ENCODE measurements at regions not wholly inside any gene's neighbourhood (a gene's known extent, or its start where the extent isn't known, plus 50 kb on each side); places are given as distances from the start of the nearest gene placed in this dataset.
A peak's percentile ranks its signal among the peaks of the same experiment; 100 is the strongest.

DNA sequence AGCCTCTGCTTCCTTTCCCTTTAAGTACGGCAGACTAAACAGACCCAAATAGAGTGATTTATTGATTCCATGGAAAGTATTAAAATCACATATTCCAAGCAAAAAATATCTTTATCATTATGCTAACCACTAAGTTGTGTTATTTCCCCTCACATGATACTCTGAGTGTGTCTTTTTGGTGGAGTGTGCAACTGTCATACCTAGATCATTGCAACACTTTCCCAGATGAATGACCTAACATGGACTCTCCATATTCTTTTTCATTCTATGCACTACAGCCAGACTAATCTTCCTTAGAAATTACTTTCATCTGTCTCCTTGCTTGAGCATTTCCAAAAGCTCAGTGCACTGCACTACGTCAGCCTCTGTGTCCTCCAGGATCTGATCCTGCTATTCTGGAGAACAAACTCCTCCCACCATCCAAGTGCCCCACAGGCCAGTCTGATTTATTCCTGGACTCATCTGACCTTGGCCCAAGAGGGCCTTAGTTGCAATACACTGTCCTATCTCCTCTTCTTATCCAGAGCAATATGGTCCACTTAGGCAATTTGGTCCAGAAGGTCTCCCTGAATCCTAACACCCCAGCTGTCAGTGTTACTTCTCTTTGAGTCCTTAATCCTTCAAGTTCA, 263.3 kb upstream of the KLF6 start:
- CTCF ChIA-PET: no interaction called here
- peaks cover 2% of the 10 kb centered on the region for H3K4me1 Mint-ChIP-seq (ENCODE audit: low read depth)
- no peak for DNase-seq
- H3K36me3 Mint-ChIP-seq (ENCODE audit: low read depth): no peaks in the 10 kb centered on the region
- no peaks in the 10 kb centered on the region for H3K27me3 Mint-ChIP-seq (ENCODE audit: low read depth)
- no peak overlapping the region for H3K27ac Mint-ChIP-seq
- H3K4me3 Mint-ChIP-seq: no peak overlapping the region
- no peaks in the 10 kb centered on the region for H3K9me3 Mint-ChIP-seq
- intact Hi-C loops (cut with micrococcal nuclease): no loop called here

DNA sequence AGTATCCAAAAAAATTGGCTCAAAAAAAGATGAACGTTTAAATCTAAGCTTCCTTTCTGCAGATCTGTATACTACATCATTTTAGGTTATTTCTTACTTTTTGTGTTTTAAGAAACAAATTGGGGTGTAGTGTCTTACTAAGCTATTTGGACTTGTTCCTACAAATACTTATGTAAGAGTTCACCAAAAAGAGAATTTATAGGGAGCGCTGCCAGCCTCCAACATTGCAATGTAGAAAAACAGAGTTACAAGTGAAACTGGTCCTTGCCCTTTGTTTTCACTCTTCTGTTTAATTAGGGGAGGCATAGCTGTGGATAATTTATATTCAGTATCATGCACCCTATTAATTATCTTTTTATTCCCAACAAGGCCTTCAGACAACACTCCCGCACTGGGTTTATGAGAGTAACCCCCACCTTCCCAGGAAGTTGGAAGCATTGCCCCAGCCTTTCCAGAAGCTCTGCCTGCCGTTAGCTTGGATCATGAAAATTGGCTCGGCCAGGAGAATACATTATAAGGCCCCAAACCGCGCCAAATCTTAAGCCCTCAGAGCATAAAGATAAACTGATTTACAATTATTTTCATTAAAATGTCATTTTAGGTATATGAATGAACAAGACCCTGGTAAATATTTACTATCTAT, 261.8 kb upstream of the KLF6 start:
- no peak for DNase-seq
- Mint-ChIP-seq H3K4me1 (ENCODE audit: low read depth) (peaks cover 2% of the 10 kb centered on the region), H3K27me3 (ENCODE audit: low read depth) (no peaks in the 10 kb centered on the region), H3K9me3 (peaks cover 6% of the 10 kb centered on the region), H3K36me3 (ENCODE audit: low read depth) (peaks cover 5% of the 10 kb centered on the region), H3K4me3 (no peak overlapping the region), H3K27ac (no peak overlapping the region)
- CTCF ChIA-PET: interaction anchor here (0.7 kb wide), 1 partner anchor 239 kb away, joined by 3 read pairs; no protein-coding TSS in a partner anchor
- intact Hi-C loops (cut with micrococcal nuclease): no loop called here

DNA sequence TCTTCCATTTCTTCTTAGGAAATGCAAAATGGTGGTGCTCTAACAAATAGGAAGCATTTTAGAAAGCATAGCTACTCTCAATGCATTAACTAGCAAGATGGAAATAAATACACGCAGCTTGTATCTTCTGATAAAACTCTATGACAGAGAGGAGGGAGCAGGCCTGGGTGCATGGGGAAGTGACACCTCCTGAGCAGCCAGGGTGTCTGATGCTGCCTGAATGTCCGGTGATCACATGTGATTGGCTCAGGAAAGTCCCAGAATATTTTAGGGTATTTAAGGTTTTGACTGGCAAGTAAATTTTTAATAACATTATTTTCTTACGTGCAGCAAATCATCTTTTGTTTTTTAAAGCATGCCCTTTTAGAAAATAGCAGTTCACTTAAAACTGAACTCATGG, 261.0 kb upstream of the KLF6 start:
- CTCF ChIA-PET: interaction anchor here (0.7 kb wide), 1 partner anchor 37 kb away, joined by 4 read pairs; no protein-coding TSS in a partner anchor
- Mint-ChIP-seq H3K4me1 (ENCODE audit: low read depth) (no peaks in the 10 kb centered on the region), H3K27me3 (ENCODE audit: low read depth) (no peaks in the 10 kb centered on the region), H3K36me3 (ENCODE audit: low read depth) (peaks cover 6% of the 10 kb centered on the region), H3K4me3 (no peak overlapping the region), H3K9me3 (peaks cover 12% of the 10 kb centered on the region), H3K27ac (no peak overlapping the region)
- no peak for DNase-seq
- intact Hi-C loops (cut with micrococcal nuclease): no loop called here

DNA sequence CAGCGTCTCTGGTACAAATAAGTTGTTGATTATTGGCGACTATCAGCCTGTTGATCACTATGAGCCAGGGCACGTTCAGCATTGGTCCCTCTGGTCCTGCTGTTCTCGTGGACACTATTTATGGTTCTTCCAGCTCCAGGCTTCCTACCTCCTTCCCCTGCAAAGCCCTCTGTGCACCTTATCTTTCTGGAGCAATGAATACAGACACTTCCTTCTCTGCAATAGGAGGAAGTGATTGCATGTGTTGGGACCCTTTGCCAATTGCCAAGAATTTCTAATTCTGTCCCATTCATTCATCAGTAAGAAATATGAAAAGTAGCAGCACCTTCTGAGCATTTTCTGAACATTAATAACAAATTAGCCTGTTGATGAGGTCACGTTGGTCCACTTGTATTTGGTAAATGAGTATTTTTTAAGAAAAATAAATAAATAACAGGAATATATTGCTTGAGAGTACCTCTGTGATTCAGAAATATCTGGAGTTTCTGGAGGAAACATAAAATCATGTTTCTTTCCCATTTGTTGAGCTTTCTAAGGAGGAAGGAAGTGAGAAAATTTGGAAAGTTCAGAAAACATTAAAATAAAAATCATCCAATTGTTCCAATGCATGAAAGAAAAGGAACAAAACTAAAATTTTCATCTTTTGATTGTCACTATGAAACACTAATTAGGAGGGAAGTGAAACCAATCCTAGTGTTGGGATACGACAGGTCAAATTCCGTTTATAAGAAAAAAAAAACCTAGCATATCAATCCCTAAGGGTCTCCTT, 259.1 kb upstream of the KLF6 start:
- H3K27ac Mint-ChIP-seq: no peak overlapping the region
- H3K36me3 Mint-ChIP-seq (ENCODE audit: low read depth): peaks cover 6% of the 10 kb centered on the region
- H3K4me3 Mint-ChIP-seq: no peak overlapping the region
- peaks cover 16% of the 10 kb centered on the region for H3K9me3 Mint-ChIP-seq
- DNase-seq: no peak
- H3K27me3 Mint-ChIP-seq (ENCODE audit: low read depth): no peaks in the 10 kb centered on the region
- intact Hi-C loops (cut with micrococcal nuclease): no loop called here
- CTCF ChIA-PET: interaction anchor here (1.1 kb wide), 1 partner anchor 76 kb away, joined by 3 read pairs; no protein-coding TSS in a partner anchor
- no peaks in the 10 kb centered on the region for H3K4me1 Mint-ChIP-seq (ENCODE audit: low read depth)

GRCh38 chr10:4041635-4042034, 256.6 kb upstream of the KLF6 start:
- Mint-ChIP-seq H3K36me3 (ENCODE audit: low read depth) (peaks cover 6% of the 10 kb centered on the region), H3K4me1 (ENCODE audit: low read depth) (no peaks in the 10 kb centered on the region), H3K4me3 (no peak overlapping the region), H3K27me3 (ENCODE audit: low read depth) (no peaks in the 10 kb centered on the region), H3K9me3 (peaks cover 16% of the 10 kb centered on the region), H3K27ac (no peak overlapping the region)
- no peak for DNase-seq
- CTCF ChIA-PET: interaction anchor here (0.8 kb wide), 1 partner anchor 179 kb away, joined by 3 read pairs; no protein-coding TSS in a partner anchor
- intact Hi-C loops (cut with micrococcal nuclease): no loop called here

DNA sequence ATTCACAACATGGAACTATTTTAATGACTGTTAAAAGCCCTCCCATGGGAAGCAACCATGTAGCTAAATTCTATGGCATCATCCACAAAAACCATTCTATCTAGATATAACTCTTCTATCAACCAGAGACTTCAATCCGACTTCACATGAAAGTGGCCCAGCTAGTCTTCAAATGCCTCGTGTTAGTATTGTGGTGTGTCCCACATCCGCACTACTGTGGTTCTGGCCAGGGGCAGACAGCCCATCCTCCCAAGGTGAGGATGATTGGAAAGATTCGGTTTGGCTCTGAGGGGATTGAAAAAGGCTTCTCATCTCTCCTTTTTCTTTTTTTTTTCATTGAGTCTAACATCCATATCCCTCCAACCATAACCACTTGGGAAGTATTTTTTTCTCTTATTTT, 253.0 kb upstream of the KLF6 start:
- peaks cover 6% of the 10 kb centered on the region for H3K36me3 Mint-ChIP-seq (ENCODE audit: low read depth)
- H3K4me1 Mint-ChIP-seq (ENCODE audit: low read depth): peaks cover 26% of the 10 kb centered on the region
- CTCF ChIA-PET: no interaction called here
- H3K4me3 Mint-ChIP-seq: no peak overlapping the region
- peaks cover 16% of the 10 kb centered on the region for H3K9me3 Mint-ChIP-seq
- intact Hi-C loops (cut with micrococcal nuclease): loop anchor here (10.0 kb wide), 1 partner anchor 617 kb away; no protein-coding TSS in a partner anchor
- no peak overlapping the region for H3K27ac Mint-ChIP-seq
- no peaks in the 10 kb centered on the region for H3K27me3 Mint-ChIP-seq (ENCODE audit: low read depth)
- no peak for DNase-seq

DNA sequence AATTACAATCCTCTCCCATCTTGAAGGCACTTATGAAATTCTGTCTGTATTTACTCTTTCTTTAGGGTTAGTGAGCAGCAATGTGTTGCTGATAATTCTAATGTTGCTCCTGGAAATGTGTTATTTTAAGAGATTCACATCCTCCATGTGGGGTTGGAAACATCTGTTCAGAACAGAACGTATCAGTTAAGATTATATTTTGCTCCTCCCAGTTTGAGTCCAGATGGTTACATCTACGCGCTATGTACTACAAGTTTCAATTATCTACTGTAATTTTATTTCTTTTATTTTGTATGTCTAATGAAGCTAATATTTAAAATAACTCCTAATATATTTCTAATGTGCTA, 250.6 kb upstream of the KLF6 start:
- Mint-ChIP-seq H3K9me3 (peaks cover 1% of the 10 kb centered on the region), H3K36me3 (ENCODE audit: low read depth) (no peaks in the 10 kb centered on the region), H3K4me3 (no peak overlapping the region), H3K27ac (no peak overlapping the region), H3K4me1 (ENCODE audit: low read depth) (peaks cover 30% of the 10 kb centered on the region), H3K27me3 (ENCODE audit: low read depth) (no peaks in the 10 kb centered on the region)
- no peak for DNase-seq
- CTCF ChIA-PET: no interaction called here
- intact Hi-C loops (cut with micrococcal nuclease): loop anchor here (10.0 kb wide), 1 partner anchor 619 kb away; no protein-coding TSS in a partner anchor

DNA sequence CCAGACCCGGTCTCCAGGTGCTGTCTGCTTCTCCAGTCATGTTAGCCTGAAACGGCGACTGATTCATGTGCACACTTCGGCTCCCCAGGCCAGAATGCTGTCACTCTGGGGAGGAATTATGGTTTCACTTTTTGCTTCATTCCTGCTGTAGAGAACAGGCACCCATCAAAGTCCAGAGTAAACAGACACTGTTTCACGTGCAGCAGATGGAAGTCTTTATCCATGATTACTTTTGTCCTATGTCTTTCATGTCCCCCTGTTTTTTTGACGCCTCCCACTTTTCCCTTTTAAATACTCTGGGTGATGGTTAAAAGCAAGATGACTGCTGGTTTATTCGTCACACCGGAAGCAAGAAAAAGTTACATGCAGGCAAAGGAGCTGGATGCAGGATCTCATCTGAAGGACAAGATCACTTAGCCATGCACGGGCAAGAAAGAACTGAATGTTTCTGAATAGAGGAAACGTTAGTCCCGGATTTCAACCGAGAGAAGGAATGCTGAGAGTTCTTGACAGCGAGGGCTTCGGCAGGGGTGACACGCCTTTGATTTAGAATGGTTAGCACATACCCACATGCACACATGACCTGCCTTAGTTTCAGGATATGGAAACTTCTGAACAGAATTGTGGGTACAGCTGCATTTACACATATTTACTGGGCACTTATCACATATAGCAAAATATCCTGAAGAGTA, 250.0 kb upstream of the KLF6 start:
- CTCF ChIA-PET: no interaction called here
- Mint-ChIP-seq H3K4me3 (peak overlapping the region; percentile 41), H3K36me3 (ENCODE audit: low read depth) (no peaks in the 10 kb centered on the region), H3K4me1 (ENCODE audit: low read depth) (peaks cover 30% of the 10 kb centered on the region), H3K9me3 (no peaks in the 10 kb centered on the region), H3K27me3 (ENCODE audit: low read depth) (no peaks in the 10 kb centered on the region), H3K27ac (no peak overlapping the region)
- intact Hi-C loops (cut with micrococcal nuclease): loop anchor here (5.0 to 10.0 kb wide), 2 partner anchors 63 to 620 kb away; no protein-coding TSS in a partner anchor
- peak; percentile 43 for DNase-seq

- CTCF ChIA-PET: no interaction called here
- DNase-seq: no peak
- intact Hi-C loops (cut with micrococcal nuclease): loop anchor here (1.0 to 10.0 kb wide), 4 partner anchors 34 to 621 kb away; no protein-coding TSS in a partner anchor
- Mint-ChIP-seq H3K27ac (no peak overlapping the region), H3K4me1 (ENCODE audit: low read depth) (peaks cover 30% of the 10 kb centered on the region), H3K4me3 (no peak overlapping the region), H3K27me3 (ENCODE audit: low read depth) (no peaks in the 10 kb centered on the region), H3K36me3 (ENCODE audit: low read depth) (no peaks in the 10 kb centered on the region), H3K9me3 (no peaks in the 10 kb centered on the region)
Measured at GRCh38 chr10:4033341-4033896, 248.4 kb upstream of the KLF6 start.

GRCh38 chr10:4029866-4030265, 244.9 kb upstream of the KLF6 start:
- no peaks in the 10 kb centered on the region for H3K36me3 Mint-ChIP-seq (ENCODE audit: low read depth)
- intact Hi-C loops (cut with micrococcal nuclease): loop anchor here (5.0 to 10.0 kb wide), 2 partner anchors 58 to 625 kb away; no protein-coding TSS in a partner anchor
- no peak for DNase-seq
- no peaks in the 10 kb centered on the region for H3K27me3 Mint-ChIP-seq (ENCODE audit: low read depth)
- no peak overlapping the region for H3K4me3 Mint-ChIP-seq
- no peak overlapping the region for H3K27ac Mint-ChIP-seq
- no peaks in the 10 kb centered on the region for H3K9me3 Mint-ChIP-seq
- CTCF ChIA-PET: no interaction called here
- peaks cover 22% of the 10 kb centered on the region for H3K4me1 Mint-ChIP-seq (ENCODE audit: low read depth)

DNA sequence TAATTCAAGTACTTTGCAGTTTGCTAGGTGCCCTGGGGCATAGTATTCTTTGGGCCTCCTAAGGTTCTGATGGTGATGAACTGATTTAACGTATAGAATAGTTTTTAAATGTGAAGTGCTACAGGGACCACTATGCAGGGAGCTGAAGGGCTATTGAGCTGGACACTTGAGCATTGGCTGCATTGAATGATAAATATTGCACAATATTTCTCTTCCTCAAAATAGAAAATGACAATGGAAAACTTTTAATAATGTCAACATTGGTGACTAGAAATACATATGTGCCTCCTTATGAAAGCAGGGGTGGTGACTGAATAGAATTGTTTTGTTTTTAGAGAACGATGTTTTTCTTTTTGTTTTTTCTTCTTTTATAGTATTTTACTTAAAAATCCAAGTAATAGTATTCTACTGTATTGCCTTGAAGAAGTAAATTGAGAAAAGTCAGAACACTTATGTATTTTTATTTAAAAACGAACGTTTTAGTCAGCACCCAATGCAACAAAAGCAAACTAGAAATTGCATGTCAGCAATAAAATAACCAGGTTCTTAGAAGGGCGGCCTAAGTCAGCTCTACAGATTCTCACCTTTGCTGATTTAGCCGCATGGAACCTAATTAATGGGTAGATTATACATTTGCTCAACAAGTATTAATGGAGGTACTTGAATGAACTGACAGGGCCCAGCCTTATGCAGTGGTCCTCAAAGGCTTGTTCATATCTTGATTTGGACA, 244.0 kb upstream of the KLF6 start:
- Mint-ChIP-seq H3K4me1 (ENCODE audit: low read depth) (peaks cover 14% of the 10 kb centered on the region), H3K27ac (no peak overlapping the region), H3K9me3 (no peaks in the 10 kb centered on the region), H3K36me3 (ENCODE audit: low read depth) (no peaks in the 10 kb centered on the region), H3K4me3 (no peak overlapping the region), H3K27me3 (ENCODE audit: low read depth) (no peaks in the 10 kb centered on the region)
- intact Hi-C loops (cut with micrococcal nuclease): no loop called here
- no peak for DNase-seq
- CTCF ChIA-PET: no interaction called here

Measured in activated naive CD4-positive, alpha-beta T cell treated with anti-CD3 and anti-CD28 coated beads for 36 hours (primary cell).